ENCODE measurements at regions not wholly inside any gene's neighbourhood (a gene's known extent, or its start where the extent isn't known, plus 50 kb on each side); places are given as distances from the start of the nearest gene placed in this dataset.

DNA sequence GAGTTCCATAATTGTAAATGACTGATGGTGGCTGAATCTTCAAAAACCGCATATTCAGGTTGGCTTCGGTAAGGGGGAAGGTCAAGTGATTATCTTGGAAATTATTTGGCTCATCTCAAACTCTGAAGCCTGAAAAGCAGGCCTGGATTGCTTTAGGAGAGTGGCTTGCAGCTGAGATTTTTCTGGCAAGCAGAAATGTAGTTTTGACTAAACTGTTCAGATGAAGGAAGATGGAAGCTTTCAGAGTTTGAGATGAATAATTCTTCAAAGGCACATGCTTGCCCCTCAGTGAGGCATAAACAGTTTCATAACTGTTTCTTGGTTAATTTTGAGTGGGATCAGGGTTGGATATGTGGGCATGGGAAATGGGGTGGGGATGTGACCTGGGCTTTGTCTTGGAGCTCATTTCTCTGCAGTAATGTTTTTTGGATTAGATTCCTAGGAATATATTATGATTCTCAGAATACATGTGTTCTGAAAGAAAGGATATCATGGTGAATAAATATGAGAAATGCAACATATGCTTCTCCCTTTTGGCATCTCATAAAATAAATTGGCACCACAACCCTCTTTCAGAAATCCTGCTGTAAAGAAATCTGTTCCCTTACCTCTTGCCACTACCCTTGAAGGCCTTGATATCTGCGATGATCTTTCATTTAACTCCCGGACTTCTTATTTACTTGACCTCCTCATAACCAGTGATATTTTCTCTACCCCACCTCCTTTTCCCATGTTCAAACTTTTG, 469.2 kb downstream of the ADRA2A start:
- TF ChIP-seq, protein P1, sequence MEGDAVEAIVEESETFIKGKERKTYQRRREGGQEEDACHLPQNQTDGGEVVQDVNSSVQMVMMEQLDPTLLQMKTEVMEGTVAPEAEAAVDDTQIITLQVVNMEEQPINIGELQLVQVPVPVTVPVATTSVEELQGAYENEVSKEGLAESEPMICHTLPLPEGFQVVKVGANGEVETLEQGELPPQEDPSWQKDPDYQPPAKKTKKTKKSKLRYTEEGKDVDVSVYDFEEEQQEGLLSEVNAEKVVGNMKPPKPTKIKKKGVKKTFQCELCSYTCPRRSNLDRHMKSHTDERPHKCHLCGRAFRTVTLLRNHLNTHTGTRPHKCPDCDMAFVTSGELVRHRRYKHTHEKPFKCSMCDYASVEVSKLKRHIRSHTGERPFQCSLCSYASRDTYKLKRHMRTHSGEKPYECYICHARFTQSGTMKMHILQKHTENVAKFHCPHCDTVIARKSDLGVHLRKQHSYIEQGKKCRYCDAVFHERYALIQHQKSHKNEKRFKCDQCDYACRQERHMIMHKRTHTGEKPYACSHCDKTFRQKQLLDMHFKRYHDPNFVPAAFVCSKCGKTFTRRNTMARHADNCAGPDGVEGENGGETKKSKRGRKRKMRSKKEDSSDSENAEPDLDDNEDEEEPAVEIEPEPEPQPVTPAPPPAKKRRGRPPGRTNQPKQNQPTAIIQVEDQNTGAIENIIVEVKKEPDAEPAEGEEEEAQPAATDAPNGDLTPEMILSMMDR (IDR thresholded peaks at IDR 0.05): no peak
- TF ChIP-seq POLR2AphosphoS5 (IDR thresholded peaks at IDR 0.05): no peak

Data from upper lobe of left lung (tissue), 4 donors.